Loucy (cell line): ENCODE measurements at regions not wholly inside any gene's neighbourhood (a gene's known extent, or its start where the extent isn't known, plus 50 kb on each side); places are given as distances from the start of the nearest gene placed in this dataset.

Experiments
- H2AFZ ChIP-seq: fragments of 200-600 bp; sonication (generic); 2 replicates; pipeline ENCODE4 v1.6.0; 2016; ENCODE audit warnings: antibody characterized with exemption, mild to moderate bottlenecking, low read length, moderate library complexity
- H3F3A ChIP-seq: fragments of 200-600 bp; 2 replicates; pipeline ENCODE4 v1.6.0; 2016; ENCODE audit warnings: antibody characterized with exemption, low read depth, mild to moderate bottlenecking
- H3K27me3 ChIP-seq: fragments of 200-600 bp; sonication (generic); 2 replicates; pipeline ENCODE4 v1.6.1; 2014; ENCODE audit warnings: low read length, mild to moderate bottlenecking; ENCODE audit not compliant: insufficient read depth, poor library complexity, severe bottlenecking
- H3K36me3 ChIP-seq: fragments of 200-600 bp; sonication (generic); 2 replicates; pipeline ENCODE4 v1.6.1; 2016; ENCODE audit warnings: low read length; ENCODE audit not compliant: insufficient read depth
- H3K4me1 ChIP-seq: fragments of 200-600 bp; sonication (generic); 2 replicates; pipeline ENCODE4 v1.5.1; 2014; ENCODE audit warnings: low read length, mild to moderate bottlenecking; ENCODE audit not compliant: insufficient read depth, poor library complexity, severe bottlenecking
- H3K4me2 ChIP-seq: fragments of 200-600 bp; sonication (generic); 2 replicates; pipeline ENCODE4 v1.6.0; 2014; ENCODE audit warnings: antibody characterized with exemption, low read length, low read depth, mild to moderate bottlenecking; ENCODE audit not compliant: poor library complexity, severe bottlenecking
- H3K4me3 ChIP-seq: fragments of 200-600 bp; sonication (generic); 2 replicates; pipeline ENCODE4 v1.5.1; 2014; ENCODE audit warnings: low read length, mild to moderate bottlenecking, mixed read lengths; ENCODE audit not compliant: poor library complexity, severe bottlenecking
- H3K79me2 ChIP-seq: fragments of 200-600 bp; sonication (generic); 2 replicates; pipeline ENCODE4 v1.6.1; 2014; ENCODE audit warnings: low read length; ENCODE audit not compliant: insufficient read depth
- H3K9ac ChIP-seq: fragments of 200-600 bp; sonication (generic); 2 replicates; pipeline ENCODE4 v1.6.0; 2014; ENCODE audit warnings: mild to moderate bottlenecking, low read depth, low read length, moderate library complexity; ENCODE audit not compliant: poor library complexity, severe bottlenecking
- H3K9me2 ChIP-seq: fragments of 200-600 bp; sonication (generic); replicated peaks from 2 replicates; pipeline ENCODE4 v1.6.1; 2016; ENCODE audit warnings: low read depth, low read length, mixed read lengths
- H3K9me3 ChIP-seq: fragments of 200-600 bp; sonication (generic); 2 replicates; pipeline ENCODE4 v1.6.1; 2014; ENCODE audit warnings: mild to moderate bottlenecking, antibody characterized with exemption, low read length, low read depth; ENCODE audit not compliant: insufficient read depth
- H4K20me1 ChIP-seq: fragments of 200-600 bp; sonication (generic); 2 replicates; pipeline ENCODE4 v1.6.0; 2014; ENCODE audit warnings: antibody characterized with exemption, low read length, mild to moderate bottlenecking; ENCODE audit not compliant: insufficient read depth, poor library complexity, severe bottlenecking
- EZH2phosphoT487 ChIP-seq: fragments of 200-600 bp; IDR thresholded peaks from 2 replicates; pipeline ENCODE4 v1.6.1; 2018; ENCODE audit warnings: antibody characterized with exemption, mild to moderate bottlenecking, moderate library complexity, borderline replicate concordance
- TF ChIP-seq, protein P1 (sequence below): fragments of 200-600 bp; sonication (generic); conservative IDR thresholded peaks from 2 replicates; pipeline ENCODE4 v1.5.1; 2014; ENCODE audit warnings: mild to moderate bottlenecking, antibody characterized with exemption, low read length

DNA sequence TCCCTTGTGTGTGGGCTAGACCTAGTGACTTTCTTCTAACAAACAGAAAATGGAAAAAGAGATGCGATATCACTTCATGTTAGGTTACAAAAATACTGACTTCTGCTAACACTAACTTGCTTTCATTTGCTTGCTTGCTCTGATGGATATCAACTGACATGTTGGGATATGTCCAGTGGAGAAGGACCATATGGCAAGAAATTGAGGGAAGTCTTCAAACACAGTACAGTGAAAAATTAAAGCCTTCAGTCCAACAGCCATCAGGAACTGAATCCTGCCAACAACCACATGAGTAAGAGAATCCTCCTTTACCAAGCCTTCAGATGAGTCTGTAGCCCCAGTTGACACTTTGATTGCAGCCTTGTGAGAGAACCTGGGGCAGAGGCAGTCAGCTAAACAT, 143.9 kb downstream of the MAIP1 start:
- Histone ChIP-seq H3F3A (no peaks in the 10 kb centered on the region), H2AFZ (no peak overlapping the region), H3K4me1 (no peaks in the 10 kb centered on the region), H3K36me3 (no peaks in the 10 kb centered on the region), H3K9me3 (no peaks in the 10 kb centered on the region), H3K9me2 (no peaks in the 10 kb centered on the region), H3K9ac (no peak overlapping the region), H3K27me3 (no peaks in the 10 kb centered on the region), H3K4me2 (no peak overlapping the region), H4K20me1 (no peaks in the 10 kb centered on the region), H3K79me2 (no peaks in the 10 kb centered on the region), H3K4me3 (no peak overlapping the region)
- TF ChIP-seq EZH2phosphoT487: no peak
- TF ChIP-seq, protein P1, sequence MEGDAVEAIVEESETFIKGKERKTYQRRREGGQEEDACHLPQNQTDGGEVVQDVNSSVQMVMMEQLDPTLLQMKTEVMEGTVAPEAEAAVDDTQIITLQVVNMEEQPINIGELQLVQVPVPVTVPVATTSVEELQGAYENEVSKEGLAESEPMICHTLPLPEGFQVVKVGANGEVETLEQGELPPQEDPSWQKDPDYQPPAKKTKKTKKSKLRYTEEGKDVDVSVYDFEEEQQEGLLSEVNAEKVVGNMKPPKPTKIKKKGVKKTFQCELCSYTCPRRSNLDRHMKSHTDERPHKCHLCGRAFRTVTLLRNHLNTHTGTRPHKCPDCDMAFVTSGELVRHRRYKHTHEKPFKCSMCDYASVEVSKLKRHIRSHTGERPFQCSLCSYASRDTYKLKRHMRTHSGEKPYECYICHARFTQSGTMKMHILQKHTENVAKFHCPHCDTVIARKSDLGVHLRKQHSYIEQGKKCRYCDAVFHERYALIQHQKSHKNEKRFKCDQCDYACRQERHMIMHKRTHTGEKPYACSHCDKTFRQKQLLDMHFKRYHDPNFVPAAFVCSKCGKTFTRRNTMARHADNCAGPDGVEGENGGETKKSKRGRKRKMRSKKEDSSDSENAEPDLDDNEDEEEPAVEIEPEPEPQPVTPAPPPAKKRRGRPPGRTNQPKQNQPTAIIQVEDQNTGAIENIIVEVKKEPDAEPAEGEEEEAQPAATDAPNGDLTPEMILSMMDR: no peak

- H2AFZ ChIP-seq: no peak overlapping the region
- H3K79me2 ChIP-seq: no peaks in the 10 kb centered on the region
- H3K27me3 ChIP-seq: no peaks in the 10 kb centered on the region
- no peak overlapping the region for H3K9ac ChIP-seq
- no peak overlapping the region for H3K4me3 ChIP-seq
- no peak for TF ChIP-seq EZH2phosphoT487
- TF ChIP-seq, protein P1: no peak
- H3K36me3 ChIP-seq: no peaks in the 10 kb centered on the region
- no peaks in the 10 kb centered on the region for H4K20me1 ChIP-seq
- no peaks in the 10 kb centered on the region for H3F3A ChIP-seq
- no peaks in the 10 kb centered on the region for H3K9me3 ChIP-seq
- no peak overlapping the region for H3K4me2 ChIP-seq
- no peaks in the 10 kb centered on the region for H3K9me2 ChIP-seq
- H3K4me1 ChIP-seq: no peaks in the 10 kb centered on the region
Observed at GRCh38 chr2:200100027-200100426, 144.6 kb downstream of the MAIP1 start.

- Histone ChIP-seq H2AFZ (no peak overlapping the region), H3K9ac (no peak overlapping the region), H3K36me3 (no peaks in the 10 kb centered on the region), H3K9me2 (no peaks in the 10 kb centered on the region), H3K4me2 (no peak overlapping the region), H4K20me1 (no peaks in the 10 kb centered on the region), H3K79me2 (no peaks in the 10 kb centered on the region), H3F3A (no peaks in the 10 kb centered on the region), H3K4me1 (no peaks in the 10 kb centered on the region), H3K9me3 (no peaks in the 10 kb centered on the region), H3K27me3 (no peaks in the 10 kb centered on the region), H3K4me3 (no peak overlapping the region)
- TF ChIP-seq, protein P1: no peak
- TF ChIP-seq EZH2phosphoT487: no peak
Observed at GRCh38 chr2:200101922-200102321, 146.5 kb downstream of the MAIP1 start.
